NOMO-1 treated with dmso at 0.1 percent for 144 hours (cell line): ENCODE measurements at regions not wholly inside any gene's neighbourhood (a gene's known extent, or its start where the extent isn't known, plus 50 kb on each side); places are given as distances from the start of the nearest gene placed in this dataset.
"Not testable (repeated sequence)": the region's sequence is repeated elsewhere in the genome, so short reads cannot be mapped to it uniquely, and the experiment has no call there.

ENCODE experiments used
- DNase-seq: peaks from one replicate; lab custom pipeline; 2025; ENCODE audit not compliant: unreplicated experiment; lab: John Stamatoyannopoulos, UW

- DNase-seq: no peak
Measured at GRCh38 chr11:70586261-70587074, 188.1 kb downstream of the CTTN start.

GRCh38 chr11:70587075-70587389, 188.7 kb downstream of the CTTN start:
- no peak for DNase-seq

- DNase-seq: no peak
Measured at GRCh38 chr11:70590356-70590991, 192.1 kb downstream of the CTTN start.

- DNase-seq: no peak
Measured at GRCh38 chr11:70592641-70593165, 194.4 kb downstream of the CTTN start.

GRCh38 chr11:70593446-70593983, 195.2 kb downstream of the CTTN start:
- DNase-seq: no peak

- DNase-seq: no peak
Measured at GRCh38 chr11:70594031-70594430, 195.7 kb downstream of the CTTN start.

- DNase-seq: no peak
Measured at GRCh38 chr11:70594606-70595005, 196.3 kb downstream of the CTTN start.

- no peak for DNase-seq
Measured at GRCh38 chr11:70595016-70595415, 196.7 kb downstream of the CTTN start.

- no peak for DNase-seq
Measured at GRCh38 chr11:70595452-70595851, 197.1 kb downstream of the CTTN start.

GRCh38 chr11:70596091-70596490, 197.8 kb downstream of the CTTN start:
- no peak for DNase-seq

- no peak for DNase-seq
Measured at GRCh38 chr11:70597006-70597555, 198.8 kb downstream of the CTTN start.

- no peak for DNase-seq
Measured at GRCh38 chr11:70597751-70598625, 199.7 kb downstream of the CTTN start.

GRCh38 chr11:70600911-70601415, 202.6 kb downstream of the CTTN start:
- not testable (repeated sequence) for DNase-seq

GRCh38 chr11:70601861-70602538, 203.7 kb downstream of the CTTN start:
- DNase-seq: no peak

GRCh38 chr11:70603114-70603755, 204.9 kb downstream of the CTTN start:
- DNase-seq: no peak

GRCh38 chr11:70603756-70604211, 205.5 kb downstream of the CTTN start:
- DNase-seq: no peak

GRCh38 chr11:70604221-70604620, 205.9 kb downstream of the CTTN start:
- DNase-seq: no peak

GRCh38 chr11:70604630-70605467, 206.5 kb downstream of the CTTN start:
- no peak for DNase-seq

- DNase-seq: no peak
Measured at GRCh38 chr11:70605468-70605815, 207.1 kb downstream of the CTTN start.
